GM18870 (cell line): ENCODE measurements at regions not wholly inside any gene's neighbourhood (a gene's known extent, or its start where the extent isn't known, plus 50 kb on each side); places are given as distances from the start of the nearest gene placed in this dataset.
"Not testable (repeated sequence)": the region's sequence is repeated elsewhere in the genome, so short reads cannot be mapped to it uniquely, and the experiment has no call there.

Experiments
- ATAC-seq: cut with Tn5 transposase; IDR thresholded peaks from one replicate; pipeline ENCODE4 v1.9.1; 2021; ENCODE audit warnings: moderate library complexity; ENCODE audit not compliant: unreplicated experiment

GRCh38 chr14:86943391-86944365 is 1049.3 kb downstream of the GALC start:
- ATAC-seq, result no peak

GRCh38 chr14:86942936-86943335 is 1050.0 kb downstream of the GALC start:
- ATAC-seq, result no peak

GRCh38 chr14:86940106-86940505 is 1052.9 kb downstream of the GALC start:
- no peak for ATAC-seq

GRCh38 chr14:86938320-86938719 is 1054.7 kb downstream of the GALC start:
- no peak for ATAC-seq

- no peak for ATAC-seq
Measured at GRCh38 chr14:86936556-86936955, 1056.4 kb downstream of the GALC start.

GRCh38 chr14:86935241-86935885 is 1057.6 kb downstream of the GALC start:
- no peak for ATAC-seq

- no peak for ATAC-seq
Measured at GRCh38 chr14:86933958-86934595, 1058.9 kb downstream of the GALC start.

- ATAC-seq, result no peak
Measured at GRCh38 chr14:86933460-86933859, 1059.5 kb downstream of the GALC start.

GRCh38 chr14:86915406-86915805 is 1077.6 kb downstream of the GALC start:
- ATAC-seq, result no peak

GRCh38 chr14:86912709-86913108 is 1080.3 kb downstream of the GALC start:
- no peak for ATAC-seq

GRCh38 chr14:86911486-86911885 is 1081.5 kb downstream of the GALC start:
- ATAC-seq, result no peak

GRCh38 chr14:86905386-86905926 is 1087.5 kb downstream of the GALC start:
- not testable (repeated sequence) for ATAC-seq

GRCh38 chr14:86902176-86902950 is 1090.6 kb downstream of the GALC start:
- no peak for ATAC-seq

GRCh38 chr14:86897704-86898513 is 1095.1 kb downstream of the GALC start:
- no peak for ATAC-seq

GRCh38 chr14:86897224-86897623 is 1095.8 kb downstream of the GALC start:
- no peak for ATAC-seq

GRCh38 chr14:86896701-86897100 is 1096.3 kb downstream of the GALC start:
- ATAC-seq, result no peak

- no peak for ATAC-seq
Measured at GRCh38 chr14:86892152-86892956, 1100.6 kb downstream of the GALC start.

- no peak for ATAC-seq
Measured at GRCh38 chr14:86885280-86885679, 1107.7 kb downstream of the GALC start.

GRCh38 chr14:86884498-86884897 is 1108.5 kb downstream of the GALC start:
- no peak for ATAC-seq
